ENCODE measurements at regions not wholly inside any gene's neighbourhood (a gene's known extent, or its start where the extent isn't known, plus 50 kb on each side); places are given as distances from the start of the nearest gene placed in this dataset.

DNA sequence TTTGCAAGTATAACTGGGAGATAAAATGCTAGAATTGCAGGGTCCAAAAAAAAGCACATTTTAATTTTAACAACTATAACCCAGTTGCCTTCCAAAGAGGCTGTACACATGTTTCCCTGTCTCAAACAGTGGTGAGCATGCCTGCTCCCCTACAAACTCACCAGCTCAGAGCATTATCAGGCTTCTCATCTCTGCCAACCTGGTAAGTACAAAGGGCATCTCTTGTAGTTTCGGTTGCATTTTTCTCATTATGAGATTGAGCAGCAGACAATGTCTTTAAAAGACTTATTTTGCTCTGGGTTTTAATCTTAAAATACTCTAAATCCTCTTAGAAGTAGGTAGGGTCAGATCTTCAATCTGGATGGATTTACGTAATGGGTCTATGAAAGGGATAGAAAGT lies 107.1 kb upstream of the MSX2 start:
- DNase-seq (ENCODE audit: insufficient read length, low spot score) = no peak
- no peak for TF ChIP-seq PAX5 (IDR thresholded peaks at IDR 0.05; ENCODE audit: insufficient read depth, low read length, severe bottlenecking)
- no peak for TF ChIP-seq SPI1 (IDR thresholded peaks at IDR 0.05; ENCODE audit: low read depth, low read length)
- no peak for TF ChIP-seq TAF1 (IDR thresholded peaks at IDR 0.05; ENCODE audit: low read depth, low read length)
- TF ChIP-seq POLR2A (IDR thresholded peaks at IDR 0.05; ENCODE audit: low read depth, low read length) = no peak
- TF ChIP-seq POLR2AphosphoS5 (IDR thresholded peaks at IDR 0.05; ENCODE audit: low read depth, low read length) = no peak
- TF ChIP-seq POU2F2 (IDR thresholded peaks at IDR 0.05; ENCODE audit: low read depth, low read length) = no peak
- FAIRE-seq = no peak

DNA sequence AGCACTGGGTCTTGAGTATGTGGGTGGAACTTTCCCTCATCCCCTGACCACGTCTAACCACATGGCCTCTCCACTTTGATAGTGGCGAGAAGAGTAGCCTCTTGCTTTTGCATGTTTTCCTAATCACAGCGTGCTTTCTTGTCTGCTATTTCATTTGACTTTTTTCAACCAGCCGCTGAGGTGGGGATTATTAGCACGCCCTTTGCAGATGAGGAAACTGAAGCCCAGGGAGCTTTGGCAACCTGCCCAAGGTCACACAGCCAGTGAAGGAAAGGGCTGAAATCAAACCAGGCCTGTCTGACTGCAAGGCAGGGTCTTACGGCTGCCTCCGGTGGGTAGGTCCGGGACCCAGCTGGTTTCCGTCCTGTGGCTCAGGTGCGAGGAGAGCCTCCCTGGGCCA lies 106.5 kb upstream of the MSX2 start:
- no peak for DNase-seq (ENCODE audit: insufficient read length, low spot score)
- no peak for TF ChIP-seq POLR2AphosphoS5 (IDR thresholded peaks at IDR 0.05; ENCODE audit: low read depth, low read length)
- TF ChIP-seq POU2F2 (IDR thresholded peaks at IDR 0.05; ENCODE audit: low read depth, low read length) = no peak
- TF ChIP-seq SPI1 (IDR thresholded peaks at IDR 0.05; ENCODE audit: low read depth, low read length) = no peak
- TF ChIP-seq TAF1 (IDR thresholded peaks at IDR 0.05; ENCODE audit: low read depth, low read length) = no peak
- TF ChIP-seq PAX5 (IDR thresholded peaks at IDR 0.05; ENCODE audit: insufficient read depth, low read length, severe bottlenecking) = no peak
- no peak for TF ChIP-seq POLR2A (IDR thresholded peaks at IDR 0.05; ENCODE audit: low read depth, low read length)
- no peak for FAIRE-seq

GRCh38 chr5:174618589-174618988 lies 105.8 kb upstream of the MSX2 start:
- DNase-seq (ENCODE audit: insufficient read length, low spot score) (no peak), FAIRE-seq (no peak)
- TF ChIP-seq POLR2A (IDR thresholded peaks at IDR 0.05; ENCODE audit: low read depth, low read length) (no peak), SPI1 (IDR thresholded peaks at IDR 0.05; ENCODE audit: low read depth, low read length) (no peak), PAX5 (IDR thresholded peaks at IDR 0.05; ENCODE audit: insufficient read depth, low read length, severe bottlenecking) (no peak), TAF1 (IDR thresholded peaks at IDR 0.05; ENCODE audit: low read depth, low read length) (no peak), POU2F2 (IDR thresholded peaks at IDR 0.05; ENCODE audit: low read depth, low read length) (no peak), POLR2AphosphoS5 (IDR thresholded peaks at IDR 0.05; ENCODE audit: low read depth, low read length) (no peak)

DNA sequence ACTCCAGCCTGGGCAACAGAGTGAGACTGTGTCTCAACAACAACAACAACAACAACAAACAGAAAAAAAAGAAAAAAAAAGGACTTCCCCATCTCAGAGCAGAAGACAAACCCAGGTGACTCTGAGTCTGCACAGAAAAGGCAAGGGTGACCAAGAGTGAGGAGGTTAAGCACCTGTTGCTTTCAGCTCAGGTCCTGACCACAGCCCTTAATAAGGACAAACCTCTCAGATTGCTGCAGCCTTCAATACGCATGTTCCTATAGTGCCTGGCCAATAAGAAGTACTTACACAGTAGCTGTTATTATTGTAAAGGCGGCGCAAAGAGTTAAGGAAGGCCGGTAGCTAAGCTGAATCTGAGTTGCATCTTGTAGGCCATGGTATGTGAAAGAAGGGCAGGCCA lies 102.3 kb upstream of the MSX2 start:
- FAIRE-seq = no peak
- TF ChIP-seq POLR2A (IDR thresholded peaks at IDR 0.05; ENCODE audit: low read depth, low read length) = no peak
- no peak for TF ChIP-seq PAX5 (IDR thresholded peaks at IDR 0.05; ENCODE audit: insufficient read depth, low read length, severe bottlenecking)
- TF ChIP-seq SPI1 (IDR thresholded peaks at IDR 0.05; ENCODE audit: low read depth, low read length) = no peak
- TF ChIP-seq POU2F2 (IDR thresholded peaks at IDR 0.05; ENCODE audit: low read depth, low read length) = no peak
- TF ChIP-seq POLR2AphosphoS5 (IDR thresholded peaks at IDR 0.05; ENCODE audit: low read depth, low read length) = no peak
- no peak for TF ChIP-seq TAF1 (IDR thresholded peaks at IDR 0.05; ENCODE audit: low read depth, low read length)
- no peak for DNase-seq (ENCODE audit: insufficient read length, low spot score)

GRCh38 chr5:174623018-174623417 lies 101.4 kb upstream of the MSX2 start:
- DNase-seq (ENCODE audit: insufficient read length, low spot score) = no peak
- FAIRE-seq = no peak
- no peak for TF ChIP-seq POLR2A (IDR thresholded peaks at IDR 0.05; ENCODE audit: low read depth, low read length)
- no peak for TF ChIP-seq POLR2AphosphoS5 (IDR thresholded peaks at IDR 0.05; ENCODE audit: low read depth, low read length)
- TF ChIP-seq PAX5 (IDR thresholded peaks at IDR 0.05; ENCODE audit: insufficient read depth, low read length, severe bottlenecking) = no peak
- no peak for TF ChIP-seq TAF1 (IDR thresholded peaks at IDR 0.05; ENCODE audit: low read depth, low read length)
- no peak for TF ChIP-seq SPI1 (IDR thresholded peaks at IDR 0.05; ENCODE audit: low read depth, low read length)
- no peak for TF ChIP-seq POU2F2 (IDR thresholded peaks at IDR 0.05; ENCODE audit: low read depth, low read length)

DNA sequence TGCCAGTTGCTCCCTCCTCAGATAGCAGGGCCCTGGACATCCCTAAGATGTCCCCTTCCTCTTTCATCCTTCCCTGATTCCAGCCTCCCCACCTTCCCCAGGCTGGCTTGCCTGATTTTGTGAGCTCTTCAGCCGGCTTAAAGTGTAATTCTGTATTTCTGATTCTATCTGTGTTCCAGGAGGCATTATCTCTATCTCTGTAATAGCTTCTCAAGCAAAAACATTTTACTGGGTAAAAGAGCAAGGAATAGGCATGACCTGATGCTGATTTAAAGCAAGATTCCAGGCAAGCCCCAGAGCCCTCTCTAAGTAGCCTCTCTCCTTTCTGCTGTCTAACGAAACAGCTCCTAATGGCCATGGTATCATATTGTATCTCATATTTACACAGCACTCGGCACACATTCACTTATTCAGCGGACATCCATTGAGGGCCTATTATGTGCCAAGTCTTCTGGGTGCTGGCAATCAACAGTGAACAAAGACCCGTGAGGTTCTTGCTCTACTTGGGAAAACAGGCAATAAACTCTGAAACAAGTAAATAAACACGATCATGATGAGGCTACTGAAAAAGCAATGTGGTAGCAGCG lies 100.9 kb upstream of the MSX2 start:
- TF ChIP-seq POU2F2 (IDR thresholded peaks at IDR 0.05; ENCODE audit: low read depth, low read length) (no peak), POLR2A (IDR thresholded peaks at IDR 0.05; ENCODE audit: low read depth, low read length) (no peak), SPI1 (IDR thresholded peaks at IDR 0.05; ENCODE audit: low read depth, low read length) (no peak), PAX5 (IDR thresholded peaks at IDR 0.05; ENCODE audit: insufficient read depth, low read length, severe bottlenecking) (no peak), TAF1 (IDR thresholded peaks at IDR 0.05; ENCODE audit: low read depth, low read length) (no peak), POLR2AphosphoS5 (IDR thresholded peaks at IDR 0.05; ENCODE audit: low read depth, low read length) (no peak)
- no peak for DNase-seq (ENCODE audit: insufficient read length, low spot score)
- FAIRE-seq = no peak

GRCh38 chr5:174624733-174625522 lies 99.5 kb upstream of the MSX2 start:
- DNase-seq (ENCODE audit: insufficient read length, low spot score) (no peak), FAIRE-seq (no peak)
- TF ChIP-seq POLR2A (IDR thresholded peaks at IDR 0.05; ENCODE audit: low read depth, low read length) (no peak), SPI1 (IDR thresholded peaks at IDR 0.05; ENCODE audit: low read depth, low read length) (no peak), POU2F2 (IDR thresholded peaks at IDR 0.05; ENCODE audit: low read depth, low read length) (no peak), POLR2AphosphoS5 (IDR thresholded peaks at IDR 0.05; ENCODE audit: low read depth, low read length) (no peak), PAX5 (IDR thresholded peaks at IDR 0.05; ENCODE audit: insufficient read depth, low read length, severe bottlenecking) (no peak), TAF1 (IDR thresholded peaks at IDR 0.05; ENCODE audit: low read depth, low read length) (no peak)

DNA sequence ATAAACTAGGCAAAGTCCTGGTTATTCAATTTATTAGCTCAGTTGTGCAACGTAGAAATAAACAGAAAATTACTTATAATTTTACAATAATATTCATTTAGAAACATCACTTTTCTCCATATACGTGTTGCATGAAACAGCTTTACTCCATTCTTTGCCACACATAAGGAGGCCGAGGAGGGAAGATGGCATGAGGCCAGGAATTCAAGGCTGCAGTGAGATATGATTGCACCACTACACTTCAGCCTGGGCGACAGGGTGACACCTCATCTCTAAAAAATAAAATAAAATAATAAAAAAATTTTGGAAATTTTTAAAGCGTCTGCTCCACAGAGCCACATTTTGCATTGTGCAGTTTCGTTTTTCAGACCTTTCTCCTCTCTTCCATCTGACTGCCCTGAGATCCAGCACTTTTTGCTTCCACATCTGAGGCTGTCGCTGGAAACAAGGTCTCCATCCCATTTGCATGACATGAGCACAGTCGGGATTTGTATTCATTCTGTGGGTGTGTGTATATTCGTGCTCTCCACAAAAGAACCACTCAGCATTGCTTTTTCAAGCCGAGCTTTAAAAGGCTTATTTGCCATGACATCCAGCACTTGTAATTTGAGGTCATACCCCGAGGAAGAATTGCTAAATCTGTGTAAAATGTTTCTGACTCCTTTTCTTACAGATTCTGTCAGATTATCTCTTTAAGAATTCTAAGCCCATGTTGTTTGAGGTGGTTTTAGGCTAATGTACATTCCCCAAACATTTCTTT lies 98.6 kb upstream of the MSX2 start:
- TF ChIP-seq POLR2AphosphoS5 (IDR thresholded peaks at IDR 0.05; ENCODE audit: low read depth, low read length) (no peak), POLR2A (IDR thresholded peaks at IDR 0.05; ENCODE audit: low read depth, low read length) (no peak), POU2F2 (IDR thresholded peaks at IDR 0.05; ENCODE audit: low read depth, low read length) (no peak), SPI1 (IDR thresholded peaks at IDR 0.05; ENCODE audit: low read depth, low read length) (no peak), TAF1 (IDR thresholded peaks at IDR 0.05; ENCODE audit: low read depth, low read length) (no peak), PAX5 (IDR thresholded peaks at IDR 0.05; ENCODE audit: insufficient read depth, low read length, severe bottlenecking) (no peak)
- no peak for DNase-seq (ENCODE audit: insufficient read length, low spot score)
- no peak for FAIRE-seq

Measured in GM12891 (cell line).